IgD-negative memory B cell (primary cell): ENCODE measurements at regions not wholly inside any gene's neighbourhood (a gene's known extent, or its start where the extent isn't known, plus 50 kb on each side); places are given as distances from the start of the nearest gene placed in this dataset.
"Not testable (repeated sequence)": the region's sequence is repeated elsewhere in the genome, so short reads cannot be mapped to it uniquely, and the experiment has no call there.

ENCODE experiments used
- H3K27ac Mint-ChIP-seq, 3 donors: one replicate each; pipeline ENCODE4 v1.8.0; 2020 to 2022; ENCODE audit warnings: mild to moderate bottlenecking in 3 of 3, mixed read lengths in 3 of 3, moderate library complexity in 1 of 3
- H3K27me3 Mint-ChIP-seq: one replicate; pipeline ENCODE4 v1.8.0; 2021; ENCODE audit warnings: mixed read lengths
- H3K36me3 Mint-ChIP-seq: one replicate; pipeline ENCODE4 v1.8.0; 2020; ENCODE audit warnings: mild to moderate bottlenecking, mixed read lengths
- H3K4me1 Mint-ChIP-seq, 3 donors: one replicate each; pipeline ENCODE4 v1.8.0; 2020 to 2022; ENCODE audit warnings: mixed read lengths in 3 of 3, mild to moderate bottlenecking in 1 of 3
- H3K4me3 Mint-ChIP-seq, 4 donors: one replicate each; pipeline ENCODE4 v1.8.0; 2020 to 2022; ENCODE audit warnings: mild to moderate bottlenecking in 4 of 4, mixed read lengths in 4 of 4, moderate library complexity in 3 of 4
- H3K9me3 Mint-ChIP-seq, 3 donors: one replicate each; pipeline ENCODE4 v1.8.0; 2020 to 2021; ENCODE audit warnings: mixed read lengths in 3 of 3, mild to moderate bottlenecking in 1 of 3

GRCh38 chr15:44841762-44842161, 105.4 kb downstream of the TRIM69 start:
- not testable (repeated sequence) for H3K4me1 Mint-ChIP-seq, H3K27ac Mint-ChIP-seq, H3K27me3 Mint-ChIP-seq, H3K4me3 Mint-ChIP-seq, H3K36me3 Mint-ChIP-seq, H3K9me3 Mint-ChIP-seq

- not testable (repeated sequence) for H3K27me3 Mint-ChIP-seq, H3K27ac Mint-ChIP-seq, H3K9me3 Mint-ChIP-seq, H3K36me3 Mint-ChIP-seq, H3K4me1 Mint-ChIP-seq, H3K4me3 Mint-ChIP-seq
Observed at GRCh38 chr15:44842883-44843282, 106.6 kb downstream of the TRIM69 start.

- not testable (repeated sequence) for H3K36me3 Mint-ChIP-seq, H3K4me1 Mint-ChIP-seq, H3K27me3 Mint-ChIP-seq, H3K4me3 Mint-ChIP-seq, H3K27ac Mint-ChIP-seq, H3K9me3 Mint-ChIP-seq
Observed at GRCh38 chr15:44844936-44845335, 108.6 kb downstream of the TRIM69 start.

GRCh38 chr15:44846156-44846555, 109.8 kb downstream of the TRIM69 start:
- H3K27me3 Mint-ChIP-seq, H3K4me3 Mint-ChIP-seq, H3K27ac Mint-ChIP-seq, H3K9me3 Mint-ChIP-seq, H3K36me3 Mint-ChIP-seq, H3K4me1 Mint-ChIP-seq: not testable (repeated sequence)

- H3K27ac Mint-ChIP-seq, H3K9me3 Mint-ChIP-seq, H3K4me1 Mint-ChIP-seq, H3K36me3 Mint-ChIP-seq, H3K4me3 Mint-ChIP-seq, H3K27me3 Mint-ChIP-seq: not testable (repeated sequence)
Observed at GRCh38 chr15:44847555-44847954, 108.9 kb upstream of the TERB2 start.

- not testable (repeated sequence) for H3K36me3 Mint-ChIP-seq, H3K27me3 Mint-ChIP-seq, H3K27ac Mint-ChIP-seq, H3K4me3 Mint-ChIP-seq, H3K9me3 Mint-ChIP-seq, H3K4me1 Mint-ChIP-seq
Observed at GRCh38 chr15:44848859-44849258, 107.6 kb upstream of the TERB2 start.

- H3K4me3 Mint-ChIP-seq, H3K4me1 Mint-ChIP-seq, H3K36me3 Mint-ChIP-seq, H3K27me3 Mint-ChIP-seq, H3K27ac Mint-ChIP-seq, H3K9me3 Mint-ChIP-seq: not testable (repeated sequence)
Observed at GRCh38 chr15:44849701-44850403, 106.6 kb upstream of the TERB2 start.

- H3K9me3 Mint-ChIP-seq, H3K27ac Mint-ChIP-seq, H3K27me3 Mint-ChIP-seq, H3K36me3 Mint-ChIP-seq, H3K4me3 Mint-ChIP-seq, H3K4me1 Mint-ChIP-seq: not testable (repeated sequence)
Observed at GRCh38 chr15:44853304-44853950, 103.1 kb upstream of the TERB2 start.

GRCh38 chr15:44854696-44855095, 101.8 kb upstream of the TERB2 start:
- not testable (repeated sequence) for H3K4me3 Mint-ChIP-seq, H3K9me3 Mint-ChIP-seq, H3K36me3 Mint-ChIP-seq, H3K4me1 Mint-ChIP-seq, H3K27me3 Mint-ChIP-seq, H3K27ac Mint-ChIP-seq

- not testable (repeated sequence) for H3K4me1 Mint-ChIP-seq, H3K27me3 Mint-ChIP-seq, H3K4me3 Mint-ChIP-seq, H3K9me3 Mint-ChIP-seq, H3K36me3 Mint-ChIP-seq, H3K27ac Mint-ChIP-seq
Observed at GRCh38 chr15:44856284-44856683, 100.2 kb upstream of the TERB2 start.

- H3K4me3 Mint-ChIP-seq, H3K4me1 Mint-ChIP-seq, H3K27ac Mint-ChIP-seq, H3K27me3 Mint-ChIP-seq, H3K9me3 Mint-ChIP-seq, H3K36me3 Mint-ChIP-seq: not testable (repeated sequence)
Observed at GRCh38 chr15:44857164-44857710, 99.2 kb upstream of the TERB2 start.

GRCh38 chr15:44859088-44859487, 97.4 kb upstream of the TERB2 start:
- not testable (repeated sequence) for H3K9me3 Mint-ChIP-seq, H3K4me3 Mint-ChIP-seq, H3K27me3 Mint-ChIP-seq, H3K36me3 Mint-ChIP-seq, H3K4me1 Mint-ChIP-seq
- peak overlapping the region in 1 of 3 donors; percentile 43 for H3K27ac Mint-ChIP-seq

GRCh38 chr15:44860168-44860567, 96.3 kb upstream of the TERB2 start:
- H3K27ac Mint-ChIP-seq, H3K9me3 Mint-ChIP-seq, H3K4me1 Mint-ChIP-seq, H3K27me3 Mint-ChIP-seq, H3K36me3 Mint-ChIP-seq, H3K4me3 Mint-ChIP-seq: not testable (repeated sequence)

- Mint-ChIP-seq H3K27me3 (peaks cover 2% of the 10 kb centered on the region), H3K4me1 (no peaks in the 10 kb centered on the region)
Observed at GRCh38 chr15:44861439-44861910, 95.0 kb upstream of the TERB2 start.

GRCh38 chr15:44861917-44862316, 94.6 kb upstream of the TERB2 start:
- H3K27me3 Mint-ChIP-seq: peaks cover 5% of the 10 kb centered on the region

More at GRCh38 chr15:44861439-44861910, 95.0 kb upstream of the TERB2 start:
- no peak overlapping the region for H3K4me3 Mint-ChIP-seq
- H3K27ac Mint-ChIP-seq: no peak overlapping the region
- peaks cover 0 to 7% (median 3%) of the 10 kb centered on the region in 3 donors for H3K9me3 Mint-ChIP-seq
- no peaks in the 10 kb centered on the region for H3K36me3 Mint-ChIP-seq

GRCh38 chr15:44862866-44863265, 93.6 kb upstream of the TERB2 start:
- not testable (repeated sequence) for H3K36me3 Mint-ChIP-seq, H3K27ac Mint-ChIP-seq, H3K9me3 Mint-ChIP-seq, H3K4me3 Mint-ChIP-seq, H3K4me1 Mint-ChIP-seq, H3K27me3 Mint-ChIP-seq

More at GRCh38 chr15:44861917-44862316, 94.6 kb upstream of the TERB2 start:
- no peak overlapping the region for H3K4me3 Mint-ChIP-seq
- no peaks in the 10 kb centered on the region for H3K4me1 Mint-ChIP-seq
- H3K27ac Mint-ChIP-seq: no peak overlapping the region
- no peaks in the 10 kb centered on the region for H3K36me3 Mint-ChIP-seq
- H3K9me3 Mint-ChIP-seq: peaks cover 0 to 7% (median 4%) of the 10 kb centered on the region in 3 donors
